MM.1S (cell line): ENCODE measurements at regions not wholly inside any gene's neighbourhood (a gene's known extent, or its start where the extent isn't known, plus 50 kb on each side); places are given as distances from the start of the nearest gene placed in this dataset.

Experiments
- CTCF ChIP-seq: fragments of 300-600 bp; sonication (generic); IDR thresholded peaks from 2 replicates; pipeline ENCODE4 v1.5.1; 2016; ENCODE audit warnings: antibody characterized with exemption, low read length, mixed read lengths
- EZH2 ChIP-seq: fragments of 300-600 bp; sonication (generic); optimal IDR thresholded peaks from 2 replicates; pipeline ENCODE3; 2017; ENCODE audit warnings: low read depth, mild to moderate bottlenecking, antibody characterized with exemption, low read length, mixed read lengths
- EZH2phosphoT487 ChIP-seq: fragments of 300-600 bp; sonication (generic); IDR thresholded peaks from 2 replicates; pipeline ENCODE4 v1.6.1; 2018; ENCODE audit warnings: antibody characterized with exemption, low read length

GRCh38 chr13:50616101-50616500 lies 227.4 kb downstream of the DLEU7 start:
- TF ChIP-seq CTCF (no peak), EZH2 (no peak), EZH2phosphoT487 (no peak)
